Epithelial cell of prostate (primary cell): ENCODE measurements at regions not wholly inside any gene's neighbourhood (a gene's known extent, or its start where the extent isn't known, plus 50 kb on each side); places are given as distances from the start of the nearest gene placed in this dataset.
"Not testable (repeated sequence)": the region's sequence is repeated elsewhere in the genome, so short reads cannot be mapped to it uniquely, and the experiment has no call there.

ENCODE experiments used
- DNase-seq: peaks from one replicate; pipeline ENCODE4 v3.0.0-alpha.2; 2011; ENCODE audit warnings: low read depth, low spot score
- H3K27ac ChIP-seq: fragments of 450-650 bp; 2 replicates; pipeline ENCODE4 v1.5.1; 2017; ENCODE audit warnings: mild to moderate bottlenecking

DNA sequence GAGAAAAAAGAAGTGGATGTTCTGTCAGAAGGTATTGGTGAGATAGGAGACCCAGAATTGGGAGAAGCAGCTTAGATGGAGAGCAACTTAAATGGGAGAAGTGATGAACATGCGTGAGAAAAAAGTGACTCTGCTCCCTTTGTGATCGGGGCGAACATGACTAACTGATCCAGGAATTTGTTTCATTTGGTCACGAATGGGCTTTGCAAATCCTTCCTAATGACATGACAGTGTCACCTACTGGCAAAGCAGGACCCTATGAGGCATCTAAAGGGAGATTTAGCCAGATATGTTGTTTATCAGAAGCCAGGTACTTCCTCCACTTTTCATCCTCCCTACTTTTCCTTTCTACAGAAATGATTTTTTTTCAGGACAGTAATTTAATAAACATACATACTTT, 787.4 kb upstream of the RGMB start:
- DNase-seq, result no peak
- no peak overlapping the region for H3K27ac ChIP-seq

DNA sequence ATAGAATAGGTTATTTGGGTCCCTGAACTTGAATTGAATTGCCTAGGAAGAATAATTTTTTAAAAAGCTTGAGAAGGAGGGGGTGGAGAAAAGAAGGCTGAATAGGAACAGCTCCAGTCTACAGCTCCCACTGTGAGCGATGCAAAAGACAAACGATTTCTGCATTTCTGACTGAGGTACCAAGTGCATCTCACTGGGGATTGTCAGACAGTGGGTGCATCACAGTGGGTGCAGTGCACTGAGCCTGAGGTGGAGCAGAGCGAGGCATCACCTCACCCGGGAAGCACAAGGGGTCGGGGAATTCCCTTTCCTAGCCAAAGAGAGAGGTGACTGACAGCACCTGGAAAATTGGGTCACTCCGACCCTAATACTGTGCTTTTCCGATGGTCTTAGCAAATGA, 782.2 kb upstream of the RGMB start:
- no peak for DNase-seq
- H3K27ac ChIP-seq, result no peak overlapping the region

DNA sequence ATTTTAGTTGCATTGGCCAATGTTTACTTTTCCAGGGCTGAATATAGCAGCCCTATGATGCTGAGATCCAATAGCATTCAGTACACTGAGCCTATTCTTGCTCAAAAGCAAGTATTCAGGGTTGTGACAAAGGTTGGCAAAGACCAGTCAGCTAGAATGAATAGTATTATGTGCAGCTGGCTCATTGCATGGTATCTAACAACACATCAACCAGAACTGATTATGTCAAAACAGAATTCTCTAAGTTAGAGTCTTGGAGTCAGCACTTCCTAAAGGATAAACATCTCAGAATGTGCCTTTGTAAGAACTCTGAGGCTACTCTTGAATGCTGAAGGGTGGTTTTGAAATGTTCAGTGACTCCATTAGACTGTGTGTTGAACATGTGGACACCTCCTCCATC, 774.5 kb upstream of the RGMB start:
- H3K27ac ChIP-seq, result no peak overlapping the region
- DNase-seq, result no peak

DNA sequence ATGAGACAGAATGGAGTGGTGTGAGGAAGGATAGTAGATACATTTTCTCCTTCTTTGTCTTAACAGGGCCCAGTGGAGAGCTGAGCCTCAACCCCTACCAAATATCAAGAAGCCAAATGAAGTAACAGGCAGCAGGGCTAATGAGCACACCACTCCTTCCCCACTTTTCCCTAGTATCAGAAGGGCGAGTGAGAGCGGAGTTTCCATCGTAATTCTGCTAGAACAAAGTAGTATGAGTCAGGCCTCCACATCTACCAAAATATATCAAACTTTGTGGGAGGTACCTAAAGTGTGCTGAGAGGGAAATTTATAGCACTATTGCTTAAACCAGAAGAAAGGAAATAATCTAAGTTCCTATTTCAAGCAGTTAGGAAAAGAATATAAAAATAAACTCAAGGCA, 769.0 kb upstream of the RGMB start:
- no peak for DNase-seq
- no peak overlapping the region for H3K27ac ChIP-seq

DNA sequence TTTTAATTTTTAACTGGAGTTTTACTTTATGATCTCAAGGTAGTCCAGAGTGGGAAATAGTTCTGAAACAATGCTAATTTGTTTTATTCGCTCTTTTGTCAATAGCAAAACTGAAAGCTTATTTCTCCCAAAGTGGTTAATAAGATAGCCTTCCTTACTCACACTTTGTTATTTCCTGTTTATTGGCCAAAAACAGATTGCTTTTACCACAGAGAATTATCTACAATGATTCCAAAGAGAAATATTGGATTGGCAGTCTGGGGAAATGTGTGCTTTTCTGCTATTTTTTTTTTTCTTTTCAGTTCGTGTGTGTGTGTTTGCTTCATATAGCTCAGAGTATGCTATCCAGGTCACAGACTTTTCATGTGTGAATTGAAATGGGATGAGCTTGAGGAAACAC, 756.7 kb upstream of the RGMB start:
- DNase-seq, result no peak
- H3K27ac ChIP-seq, result no peak overlapping the region

DNA sequence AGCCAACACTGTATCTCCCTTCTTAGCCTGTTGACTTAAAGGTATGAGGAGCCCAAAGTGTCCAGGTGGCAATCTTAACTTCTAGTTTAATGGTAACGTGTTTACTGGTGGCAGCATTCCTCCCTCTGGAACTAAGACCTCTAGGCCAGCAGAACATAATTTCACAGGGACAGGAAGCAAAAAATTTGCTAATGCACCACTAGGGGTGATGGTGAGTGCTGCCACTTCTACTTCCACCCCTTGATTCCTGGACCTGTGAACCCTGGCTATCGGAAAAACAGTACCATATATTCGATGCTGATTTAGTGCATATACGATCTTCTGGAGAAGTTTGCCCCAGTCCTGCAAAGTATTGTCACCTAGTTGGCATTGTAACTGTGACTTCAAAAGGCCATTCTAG, 743.2 kb upstream of the RGMB start:
- not testable (repeated sequence) for H3K27ac ChIP-seq, DNase-seq

DNA sequence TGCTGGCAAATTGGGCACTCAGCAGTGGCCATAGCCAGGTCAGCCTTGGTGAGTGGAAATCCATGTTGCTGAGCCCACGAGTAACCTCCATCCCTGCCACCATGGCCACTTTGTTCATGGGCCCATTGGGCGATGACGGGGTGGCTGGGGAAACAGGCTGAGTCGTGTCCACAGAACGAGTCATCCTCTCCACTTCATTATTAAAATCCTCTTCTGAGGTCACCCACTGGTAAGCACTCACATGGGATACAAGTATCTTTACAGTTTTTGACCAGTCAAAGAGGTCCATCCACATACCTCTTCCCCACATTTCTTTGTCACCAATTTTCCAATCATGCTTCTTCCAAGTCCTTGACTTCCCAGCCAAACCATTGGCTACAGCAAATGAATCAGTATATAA, 742.4 kb upstream of the RGMB start:
- H3K27ac ChIP-seq, DNase-seq: not testable (repeated sequence)

DNA sequence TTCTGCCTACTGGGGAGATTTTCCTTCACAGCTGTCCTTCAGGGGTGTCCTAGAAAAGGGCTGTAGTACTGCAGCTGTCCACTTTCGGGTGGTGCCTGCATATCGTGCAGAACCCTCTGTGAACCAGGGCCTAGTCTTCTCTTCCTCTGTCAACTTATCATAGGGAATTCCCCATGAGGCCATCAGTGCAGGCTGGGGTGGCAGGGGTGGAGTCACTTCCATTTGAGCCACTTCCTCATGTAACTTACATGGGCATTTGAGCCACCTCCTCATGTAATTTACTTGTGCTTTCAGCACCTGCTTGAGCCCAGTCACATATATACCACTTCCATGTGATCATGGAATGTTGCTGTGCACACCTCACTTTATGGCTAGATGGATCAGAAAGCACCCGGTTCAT, 742.0 kb upstream of the RGMB start:
- no peak overlapping the region for H3K27ac ChIP-seq
- no peak for DNase-seq

DNA sequence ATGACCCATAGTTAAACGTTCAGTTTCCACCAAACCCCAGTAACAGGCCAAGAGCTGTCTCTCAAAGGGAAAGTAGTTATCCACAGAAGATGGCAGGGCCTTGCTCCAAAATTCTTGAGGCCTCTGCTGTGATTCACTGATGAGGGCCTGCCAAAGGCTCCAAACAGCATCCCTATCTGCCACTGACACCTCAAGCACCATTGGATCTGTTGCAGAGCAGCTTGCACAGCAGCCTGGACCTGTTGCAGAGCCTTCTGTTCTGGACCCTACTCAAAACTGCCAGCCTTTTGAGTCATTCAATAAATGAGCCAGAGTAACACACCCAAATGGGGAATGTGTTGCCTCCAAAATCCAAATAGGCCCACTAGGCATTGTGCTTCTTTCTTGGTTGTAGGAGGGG, 741.5 kb upstream of the RGMB start:
- H3K27ac ChIP-seq, result no peak overlapping the region
- DNase-seq, result no peak

DNA sequence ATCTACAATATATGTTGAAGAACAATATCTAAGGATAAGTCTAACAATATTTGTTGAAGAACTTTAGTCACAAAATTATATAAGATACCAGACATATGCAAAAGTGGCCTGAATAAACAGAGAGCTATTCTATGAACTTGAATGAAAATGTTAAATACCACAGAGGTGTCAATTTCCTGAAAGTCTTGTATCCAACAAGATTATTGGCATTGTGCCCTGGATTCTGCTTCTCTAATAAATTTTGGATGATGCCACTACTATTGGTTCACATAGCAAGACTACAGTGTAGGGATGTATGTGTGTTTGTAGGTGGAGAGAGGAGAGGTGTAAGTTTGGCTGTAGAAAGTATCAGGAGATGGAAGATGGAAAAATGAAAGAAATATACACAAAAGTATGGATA, 731.8 kb upstream of the RGMB start:
- no peak for DNase-seq

DNA sequence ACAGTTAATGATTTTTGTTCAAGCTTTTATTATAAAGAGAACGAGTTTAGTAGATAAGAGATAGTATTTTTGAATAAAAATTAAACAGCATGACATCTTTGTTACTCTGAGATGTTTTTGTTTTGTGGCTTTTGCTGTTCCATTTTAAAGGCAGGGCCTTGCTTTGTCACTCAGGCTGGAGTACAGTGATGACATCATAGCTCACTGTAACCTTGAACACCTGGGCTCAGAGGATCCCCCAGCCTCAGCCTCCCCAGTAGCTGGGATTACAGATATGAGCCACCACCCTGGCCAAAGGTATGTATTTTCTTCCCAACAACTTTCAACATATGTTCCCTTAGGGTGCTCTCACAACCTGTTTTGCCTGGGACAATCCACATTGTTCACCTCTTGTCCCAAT, 730.9 kb upstream of the RGMB start:
- DNase-seq, result no peak
- no peak overlapping the region for H3K27ac ChIP-seq

More for the DNA sequence above, 731.8 kb upstream of the RGMB start:
- H3K27ac ChIP-seq, result no peak overlapping the region

DNA sequence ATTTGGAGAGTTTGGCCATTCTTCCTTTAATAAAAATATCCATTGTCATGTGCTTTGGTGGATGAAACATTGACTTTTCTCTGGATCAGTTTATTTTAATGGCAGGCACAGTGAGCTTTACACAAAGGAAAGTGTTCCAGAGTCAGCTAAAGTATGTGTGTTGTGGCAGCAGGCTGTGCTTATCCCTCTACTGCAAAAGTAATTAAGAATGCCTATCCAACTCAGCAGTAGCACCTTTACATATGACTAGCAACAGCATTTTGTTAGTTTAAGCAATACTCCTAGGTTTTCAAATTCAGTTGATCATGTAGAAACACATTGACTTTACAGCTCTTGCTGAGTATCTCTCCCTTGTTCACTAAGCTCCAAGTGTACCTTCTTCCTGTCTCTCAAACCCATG, 730.5 kb upstream of the RGMB start:
- no peak overlapping the region for H3K27ac ChIP-seq
- no peak for DNase-seq

DNA sequence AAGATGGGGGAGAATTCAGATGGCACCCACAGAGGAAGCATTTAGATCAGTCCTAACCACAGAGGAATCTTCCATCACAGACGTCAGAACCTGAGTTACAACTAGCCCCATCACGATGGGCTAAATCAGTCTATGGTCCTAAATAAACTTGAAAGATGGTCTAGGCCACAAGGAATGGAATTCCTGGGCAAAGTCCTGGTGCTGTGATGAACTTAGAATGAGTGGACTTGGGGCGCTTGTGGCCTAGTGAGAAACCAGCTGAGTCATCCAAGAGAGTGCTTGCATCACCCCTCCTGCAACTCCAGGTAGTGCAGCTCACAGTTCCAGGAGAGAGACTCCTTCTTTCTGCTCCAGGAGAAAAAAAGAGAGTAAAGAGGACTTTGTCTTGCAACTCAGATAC, 722.9 kb upstream of the RGMB start:
- DNase-seq, result no peak

DNA sequence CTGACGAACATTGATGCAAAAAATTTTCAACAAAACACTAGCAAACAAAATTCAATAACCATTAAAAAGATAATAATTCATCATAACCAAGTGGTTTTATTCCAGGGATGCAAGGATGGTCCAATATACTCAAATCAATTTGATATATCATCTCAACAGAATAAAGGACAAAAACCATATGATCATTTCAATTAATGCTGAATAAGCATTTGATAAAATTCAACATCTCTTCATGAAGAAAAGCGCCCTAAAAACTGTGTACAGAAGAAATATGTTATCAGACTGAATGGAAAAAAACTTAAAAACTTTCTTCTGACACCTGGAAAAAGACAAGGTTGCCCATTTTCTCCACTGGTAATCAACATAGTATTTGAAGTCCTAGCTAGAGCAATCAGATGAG, 720.3 kb upstream of the RGMB start:
- no peak for DNase-seq
- H3K27ac ChIP-seq, result no peak overlapping the region

More for the DNA sequence above, 722.9 kb upstream of the RGMB start:
- no peak overlapping the region for H3K27ac ChIP-seq

DNA sequence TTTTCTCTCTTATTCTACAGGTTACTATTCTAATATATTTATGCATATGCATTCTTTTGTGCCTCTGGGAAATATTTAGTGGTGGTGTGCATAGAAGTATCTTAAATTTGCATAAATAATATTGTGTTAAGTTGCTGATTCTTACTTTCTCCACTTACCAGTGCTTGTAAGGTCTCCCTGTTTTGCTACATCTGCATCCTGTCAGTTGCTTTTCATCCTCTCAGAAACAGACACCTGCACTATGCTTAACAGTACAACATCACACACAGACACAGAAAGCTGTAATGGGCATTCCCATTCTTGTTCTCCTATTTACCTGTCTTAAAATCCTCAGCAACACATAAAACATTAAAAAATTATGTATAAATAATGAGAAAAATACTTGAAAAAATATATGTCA, 713.3 kb upstream of the RGMB start:
- no peak overlapping the region for H3K27ac ChIP-seq
- no peak for DNase-seq

DNA sequence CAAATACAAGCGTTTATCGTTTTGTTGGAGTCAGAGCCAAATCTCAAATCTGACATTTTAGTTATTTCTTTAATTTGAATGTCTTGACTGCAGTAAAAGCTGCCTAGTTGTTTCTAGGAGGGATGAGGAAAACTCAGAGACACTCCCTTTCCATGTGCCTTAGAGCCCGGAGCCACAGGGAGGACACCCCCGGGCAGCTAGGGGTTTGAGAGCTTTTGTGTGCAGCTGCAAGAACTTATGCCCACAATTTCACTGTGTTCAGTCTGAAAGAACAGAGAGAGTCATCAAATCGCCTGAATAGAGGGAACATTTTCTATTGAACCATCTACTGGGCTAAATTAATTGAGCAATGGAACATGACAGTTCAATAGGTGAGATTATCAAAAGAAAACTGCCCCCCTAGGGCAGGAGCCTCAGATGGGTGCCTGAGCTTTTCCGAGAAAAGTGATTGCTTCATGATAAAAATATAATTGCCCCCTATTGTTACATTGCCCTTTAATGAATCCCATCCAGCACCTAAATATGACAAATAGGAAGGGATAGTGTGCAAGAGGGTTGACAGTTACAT, 709.3 kb upstream of the RGMB start:
- DNase-seq, result no peak
- H3K27ac ChIP-seq, result no peak overlapping the region

DNA sequence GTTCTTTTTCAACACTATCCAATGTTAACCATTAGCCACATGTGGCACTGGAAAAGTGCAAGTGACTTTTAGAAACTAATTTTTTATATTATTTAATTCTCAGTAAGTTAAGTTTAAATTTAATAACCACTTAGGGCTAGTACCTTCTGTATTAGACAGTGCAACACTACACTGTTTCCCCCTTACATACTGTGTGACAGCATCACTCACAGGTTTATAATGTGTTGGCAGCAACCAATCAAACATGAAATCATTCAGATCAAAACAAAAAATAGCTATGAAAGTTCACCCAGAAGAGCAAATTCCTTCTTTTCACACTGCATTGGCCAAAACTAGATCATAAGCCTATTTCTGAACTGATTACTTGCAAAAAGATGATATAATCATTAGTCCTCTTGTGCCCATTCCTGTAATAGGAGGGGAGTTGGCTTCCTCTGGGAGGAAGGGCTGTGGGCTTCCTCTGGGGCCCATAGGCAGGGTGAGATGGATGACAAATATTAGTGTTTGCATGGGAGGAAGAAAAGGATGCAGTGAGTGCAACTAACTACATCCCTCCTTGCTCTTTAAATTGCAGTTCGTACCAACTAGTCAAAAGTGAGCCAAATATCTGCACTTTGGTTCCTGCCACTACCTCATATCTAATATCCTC, 708.1 kb upstream of the RGMB start:
- H3K27ac ChIP-seq, result no peak overlapping the region
- no peak for DNase-seq

DNA sequence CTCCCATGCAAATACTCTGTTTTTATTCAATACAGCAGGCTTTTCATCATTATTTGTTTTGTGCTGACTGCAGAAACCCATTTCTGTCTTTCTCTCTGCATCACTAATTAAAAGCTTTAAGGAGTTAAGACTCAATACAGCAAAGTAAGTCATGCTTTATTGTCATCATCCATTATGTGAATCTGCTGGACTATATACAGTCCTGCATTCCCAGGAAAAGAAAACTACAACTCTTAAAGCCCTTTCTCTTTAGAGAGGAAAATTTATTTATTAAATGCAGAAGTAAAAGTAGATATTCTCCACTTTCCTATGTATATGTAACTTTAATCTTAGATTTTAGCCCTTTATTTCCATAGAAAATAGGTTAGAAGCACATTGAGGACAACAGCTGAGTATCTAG, 706.6 kb upstream of the RGMB start:
- H3K27ac ChIP-seq, result no peak overlapping the region
- no peak for DNase-seq

DNA sequence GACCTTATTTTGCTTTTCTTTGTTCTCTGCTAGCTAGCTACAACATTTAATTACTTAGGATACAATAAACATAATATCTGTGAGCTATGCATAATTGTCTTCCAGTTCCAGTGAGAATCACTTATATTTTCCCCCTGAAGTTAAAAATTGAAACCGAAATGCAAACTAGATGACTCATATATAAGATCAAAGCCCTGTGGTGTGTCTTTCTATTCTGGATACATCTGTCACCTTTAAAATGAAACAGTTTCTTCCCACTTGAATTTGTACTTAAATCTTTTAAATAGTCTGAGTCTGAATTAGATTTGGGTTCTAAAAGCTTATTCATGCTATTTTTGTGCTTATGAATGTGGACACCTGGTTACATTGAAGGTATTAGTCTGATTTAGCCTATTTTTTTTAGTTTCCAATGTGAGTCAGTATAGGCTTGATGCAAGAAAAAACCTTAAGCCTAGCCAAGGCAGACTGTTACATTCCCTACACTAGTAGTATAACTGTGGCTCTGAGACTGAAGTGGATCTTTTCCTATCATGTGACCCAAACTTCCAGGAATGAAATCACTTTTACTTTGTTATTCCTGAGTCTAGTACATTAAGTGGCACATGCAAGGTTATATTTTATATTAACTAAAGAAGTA, 703.5 kb upstream of the RGMB start:
- H3K27ac ChIP-seq, result no peak overlapping the region
- DNase-seq, result no peak

DNA sequence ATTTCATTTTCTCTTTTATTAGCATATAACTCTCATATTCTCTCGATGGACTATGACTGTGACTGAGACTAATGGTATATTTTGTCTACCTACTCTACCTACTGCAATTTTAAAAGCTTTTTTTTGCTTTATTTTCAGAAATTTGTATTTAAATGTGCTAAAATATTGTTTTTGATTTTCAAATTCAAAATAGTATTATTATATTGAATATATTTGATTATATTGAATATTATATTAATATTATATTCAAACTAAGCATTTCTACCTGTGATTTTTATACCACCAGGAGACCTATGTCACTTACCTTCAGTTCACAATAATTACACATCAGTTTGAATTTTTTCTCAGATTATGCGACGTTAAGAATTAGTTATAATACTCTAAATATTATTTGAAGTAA, 700.5 kb upstream of the RGMB start:
- DNase-seq, result no peak
- H3K27ac ChIP-seq, result no peak overlapping the region

DNA sequence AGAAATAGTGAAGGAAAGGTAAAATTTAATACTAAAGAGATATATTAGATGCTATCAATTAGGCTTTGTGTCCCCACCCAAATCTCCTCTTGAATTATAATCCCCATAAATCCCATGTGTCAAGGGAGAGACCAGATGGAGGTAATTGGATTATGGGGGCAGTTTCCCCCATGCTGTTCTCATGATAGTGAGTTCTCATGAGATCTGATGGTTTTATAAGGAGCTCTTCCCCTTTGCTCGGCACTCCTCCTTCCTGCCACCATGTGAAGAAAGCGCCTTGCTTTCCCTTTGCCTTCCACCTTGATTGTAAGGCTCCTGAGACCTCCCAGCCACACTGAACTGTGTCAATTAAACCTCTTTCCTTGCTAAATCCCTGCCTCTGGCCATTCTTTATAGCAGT, 697.0 kb upstream of the RGMB start:
- no peak for DNase-seq
- H3K27ac ChIP-seq, result no peak overlapping the region

DNA sequence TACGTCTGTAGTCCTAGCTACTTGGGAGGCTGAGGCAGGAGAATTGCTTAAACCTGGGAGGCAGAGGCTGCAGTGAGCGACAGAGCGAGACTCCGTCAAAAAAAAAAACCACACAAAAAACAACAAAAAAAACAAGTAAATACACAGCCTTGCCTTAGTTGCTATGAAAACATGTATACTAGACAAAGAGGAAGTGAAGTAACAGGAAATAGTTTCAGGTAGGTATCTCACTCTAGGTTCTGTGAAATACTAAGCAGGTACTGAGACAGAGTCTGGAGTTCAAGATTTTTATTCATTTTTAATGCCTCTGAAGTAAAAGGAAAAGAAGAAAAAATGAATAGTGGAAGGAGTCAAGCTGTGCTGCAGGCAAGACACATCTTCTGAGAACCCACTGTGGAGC, 687.9 kb upstream of the RGMB start:
- no peak for DNase-seq
- H3K27ac ChIP-seq, result no peak overlapping the region
